ENCODE measurements at regions not wholly inside any gene's neighbourhood (a gene's known extent, or its start where the extent isn't known, plus 50 kb on each side); places are given as distances from the start of the nearest gene placed in this dataset.

- no peak for TF ChIP-seq POLR2A (IDR thresholded peaks at IDR 0.05)
- no peak for TF ChIP-seq CTCF (IDR thresholded peaks at IDR 0.05)
Observed at GRCh38 chr15:62941699-62942098, 100.8 kb upstream of the TPM1 start.
